ENCODE measurements at regions not wholly inside any gene's neighbourhood (a gene's known extent, or its start where the extent isn't known, plus 50 kb on each side); places are given as distances from the start of the nearest gene placed in this dataset.
"Not testable (repeated sequence)": the region's sequence is repeated elsewhere in the genome, so short reads cannot be mapped to it uniquely, and the experiment has no call there.

- DNase-seq (ENCODE audit: low read depth in 2 of 2), result no peak
These were observed 152.3 kb upstream of the ANXA10 start for GRCh38 chr4:167939863-167940616.

GRCh38 chr4:167943872-167944505 is 148.3 kb upstream of the ANXA10 start:
- DNase-seq (ENCODE audit: low read depth in 2 of 2), result no peak

GRCh38 chr4:167944721-167945120 is 147.6 kb upstream of the ANXA10 start:
- no peak for DNase-seq (ENCODE audit: low read depth in 2 of 2)

- DNase-seq (ENCODE audit: low read depth in 2 of 2), result no peak
These were observed 137.3 kb upstream of the ANXA10 start for GRCh38 chr4:167955006-167955405.

- no peak for DNase-seq (ENCODE audit: low read depth in 2 of 2)
These were observed 135.7 kb upstream of the ANXA10 start for GRCh38 chr4:167956676-167957075.

- no peak for DNase-seq (ENCODE audit: low read depth in 2 of 2)
These were observed 127.5 kb upstream of the ANXA10 start for GRCh38 chr4:167964766-167965373.

- DNase-seq (ENCODE audit: low read depth in 2 of 2), result no peak
These were observed 126.2 kb upstream of the ANXA10 start for GRCh38 chr4:167966143-167966542.

- DNase-seq (ENCODE audit: low read depth in 2 of 2), result no peak
These were observed 118.8 kb upstream of the ANXA10 start for GRCh38 chr4:167973513-167973912.

GRCh38 chr4:167985565-167985964 is 106.8 kb upstream of the ANXA10 start:
- DNase-seq (ENCODE audit: low read depth in 2 of 2), result no peak

- no peak for DNase-seq (ENCODE audit: low read depth in 2 of 2)
These were observed 106.3 kb upstream of the ANXA10 start for GRCh38 chr4:167986044-167986443.

- DNase-seq (ENCODE audit: low read depth in 2 of 2), result no peak
These were observed 105.1 kb upstream of the ANXA10 start for GRCh38 chr4:167987285-167987684.

- DNase-seq (ENCODE audit: low read depth in 2 of 2), result no peak
These were observed 102.5 kb upstream of the ANXA10 start for GRCh38 chr4:167989815-167990214.

GRCh38 chr4:168008112-168008511 is 84.2 kb upstream of the ANXA10 start:
- not testable (repeated sequence) for DNase-seq (ENCODE audit: low read depth in 2 of 2)

GRCh38 chr4:168019019-168019651 is 73.2 kb upstream of the ANXA10 start:
- DNase-seq (ENCODE audit: low read depth in 2 of 2), result no peak

GRCh38 chr4:168019921-168020320 is 72.4 kb upstream of the ANXA10 start:
- no peak for DNase-seq (ENCODE audit: low read depth in 2 of 2)

GRCh38 chr4:168021666-168022065 is 70.7 kb upstream of the ANXA10 start:
- no peak for DNase-seq (ENCODE audit: low read depth in 2 of 2)

GRCh38 chr4:168028568-168028967 is 63.8 kb upstream of the ANXA10 start:
- DNase-seq (ENCODE audit: low read depth in 2 of 2), result no peak

GRCh38 chr4:168028970-168029597 is 63.3 kb upstream of the ANXA10 start:
- no peak for DNase-seq (ENCODE audit: low read depth in 2 of 2)

- DNase-seq (ENCODE audit: low read depth in 2 of 2), result no peak
These were observed 54.7 kb upstream of the ANXA10 start for GRCh38 chr4:168037676-168038075.

GRCh38 chr4:168039593-168039992 is 52.7 kb upstream of the ANXA10 start:
- no peak for DNase-seq (ENCODE audit: low read depth in 2 of 2)

Measured in stimulated activated CD8-positive, alpha-beta memory T cell treated with anti-CD3 and anti-CD28 coated beads, Interleukin-2, amount 100 ng/mL, for 48 hours (primary cell).